Fibroblast of upper back skin (primary cell): ENCODE measurements at regions not wholly inside any gene's neighbourhood (a gene's known extent, or its start where the extent isn't known, plus 50 kb on each side); places are given as distances from the start of the nearest gene placed in this dataset.
"Not testable (repeated sequence)": the region's sequence is repeated elsewhere in the genome, so short reads cannot be mapped to it uniquely, and the experiment has no call there.

Experiments
- DNase-seq: peaks from one replicate; pipeline ENCODE4 v3.0.0-alpha.2; 2013

DNA sequence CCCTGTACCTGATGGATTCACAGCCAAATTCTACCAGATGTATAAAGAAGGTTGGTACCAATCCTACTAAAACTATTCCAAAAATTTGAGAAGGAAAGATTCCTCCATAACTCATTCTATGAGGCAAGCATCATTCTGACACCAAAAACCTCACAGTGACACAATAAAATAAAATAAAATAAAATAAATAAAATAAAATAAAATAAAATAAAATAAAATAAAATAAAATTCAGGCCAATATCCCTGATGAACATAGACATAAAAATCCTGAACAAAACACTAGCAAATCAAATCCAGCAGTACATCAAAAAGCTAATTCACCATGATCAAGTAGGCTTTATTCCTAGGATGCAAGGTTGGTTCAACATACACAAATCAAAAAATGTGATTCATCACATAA lies 108.1 kb downstream of the PROX1 start:
- DNase-seq = not testable (repeated sequence)

DNA sequence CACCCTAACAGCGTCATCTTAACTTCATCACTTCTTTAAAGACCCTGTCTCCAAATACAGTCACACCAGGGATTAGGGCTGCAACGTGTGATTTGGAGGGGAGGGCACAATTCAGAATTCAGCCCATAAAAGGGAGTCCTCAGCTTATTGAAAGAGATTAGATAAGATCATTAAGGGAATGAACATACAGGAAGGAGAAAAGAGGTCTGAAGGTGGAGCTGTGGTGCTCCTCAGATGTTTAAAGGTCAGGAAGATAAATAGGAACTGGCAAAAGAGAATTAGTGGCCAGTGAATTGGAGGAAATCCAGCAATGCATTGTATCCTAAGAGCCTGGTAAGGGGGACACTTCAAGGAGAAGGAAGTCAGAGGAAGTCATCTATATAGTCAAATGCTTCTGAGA lies 113.5 kb downstream of the PROX1 start:
- DNase-seq = no peak

- DNase-seq = no peak
These were observed 114.1 kb downstream of the PROX1 start for GRCh38 chr1:214101828-214102227.

GRCh38 chr1:214102907-214103306 lies 115.1 kb downstream of the PROX1 start:
- DNase-seq = peak; percentile 58

DNA sequence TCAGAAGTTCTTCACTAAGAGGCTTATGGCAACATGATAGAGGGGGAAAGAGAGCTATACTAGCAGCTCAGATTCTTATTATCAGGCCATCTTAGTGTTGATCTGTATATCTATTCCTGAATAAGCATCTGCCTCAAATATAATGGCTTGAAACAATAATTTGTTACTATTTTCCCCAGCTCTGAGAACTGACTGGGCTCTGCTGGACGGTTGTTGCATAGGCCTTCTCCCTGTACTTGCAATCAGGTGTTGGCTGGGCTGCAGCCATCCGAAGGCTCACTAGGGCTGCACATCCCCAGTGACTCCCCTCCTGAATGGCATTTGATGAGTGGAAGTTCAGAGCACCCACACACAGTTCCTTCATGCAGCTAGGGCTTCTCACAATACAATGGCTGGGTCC lies 116.0 kb downstream of the PROX1 start:
- DNase-seq = no peak

- no peak for DNase-seq
These were observed 118.6 kb downstream of the PROX1 start for GRCh38 chr1:214106375-214106774.

DNA sequence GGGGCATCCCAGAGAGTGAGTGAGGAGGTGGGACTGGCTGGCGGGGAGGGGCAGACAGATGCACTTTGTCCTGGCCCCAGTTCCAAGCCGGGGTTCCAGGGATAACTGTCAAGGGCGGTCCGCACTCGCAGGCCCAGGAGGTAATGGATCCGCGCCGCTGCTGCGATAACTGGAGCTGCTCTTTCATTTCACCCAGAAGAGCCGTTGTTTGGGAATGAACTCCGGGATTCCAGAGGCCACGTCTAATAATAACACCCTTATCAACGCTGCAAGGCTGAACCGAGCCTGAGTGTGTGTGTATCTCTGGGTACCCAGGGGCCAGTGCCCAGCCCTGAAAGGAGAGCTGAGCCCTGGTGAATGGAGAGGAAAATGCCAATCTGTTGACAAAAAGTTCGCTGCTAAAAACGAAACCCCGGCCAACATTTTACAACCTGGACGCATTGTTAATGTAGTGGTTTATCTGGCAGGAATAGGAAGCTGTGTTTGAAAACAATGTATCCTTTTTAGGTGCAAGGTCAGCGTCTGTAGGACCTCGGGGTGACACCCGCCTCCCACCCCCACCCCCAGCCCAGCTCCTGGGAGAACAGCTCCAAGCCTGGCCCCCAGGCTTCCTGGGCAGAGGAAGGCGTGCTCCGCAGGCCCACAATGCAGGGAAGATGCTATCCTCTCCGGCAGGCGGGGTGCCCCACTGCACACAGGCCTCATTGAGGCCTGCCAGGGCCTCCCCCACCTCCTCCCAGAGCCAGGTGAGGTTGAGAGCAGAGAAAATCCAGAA lies 119.7 kb downstream of the PROX1 start:
- DNase-seq = no peak

- no peak for DNase-seq
These were observed 120.3 kb downstream of the PROX1 start for GRCh38 chr1:214108097-214108446.

DNA sequence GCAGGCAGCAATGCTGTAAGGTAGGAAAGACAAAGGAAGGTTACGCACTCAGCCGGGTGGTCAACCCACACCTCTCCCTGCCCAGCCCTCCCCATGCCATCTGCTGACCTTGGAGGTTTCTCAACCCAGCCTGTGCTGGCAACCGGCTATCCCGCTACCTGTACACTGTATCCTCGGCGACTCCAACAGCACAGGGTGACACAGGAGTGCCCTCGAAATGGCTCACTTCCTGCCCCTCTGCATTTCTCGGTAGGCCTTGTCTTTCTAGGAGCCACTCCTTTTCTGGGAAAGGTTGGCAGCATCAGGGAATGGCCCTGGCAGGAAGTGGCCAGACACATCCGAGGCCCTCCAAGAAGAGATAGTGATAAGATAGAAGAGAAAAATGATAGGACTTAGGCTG lies 124.0 kb downstream of the PROX1 start:
- DNase-seq = no peak

GRCh38 chr1:214116258-214116657 lies 128.5 kb downstream of the PROX1 start:
- no peak for DNase-seq

GRCh38 chr1:214117780-214118179 lies 130.0 kb downstream of the PROX1 start:
- no peak for DNase-seq

DNA sequence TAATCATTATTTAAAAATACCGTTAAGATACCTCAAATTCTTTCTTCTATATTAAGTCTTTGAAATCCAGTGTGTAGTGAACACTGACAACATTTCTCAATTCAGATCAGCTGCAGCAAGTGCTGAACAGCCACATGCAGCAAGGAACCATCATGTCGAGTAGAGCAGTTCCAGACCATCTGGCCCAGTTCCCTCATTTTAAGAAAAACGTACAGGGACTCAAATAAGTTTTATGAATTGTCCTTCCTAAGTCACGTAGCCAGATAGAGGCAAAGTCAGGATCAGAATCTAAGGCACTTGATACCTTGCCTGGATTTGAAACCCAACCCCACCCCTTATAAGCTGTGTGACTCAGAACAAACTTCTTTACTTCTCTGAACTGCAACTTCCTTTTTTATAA lies 132.4 kb downstream of the PROX1 start:
- no peak for DNase-seq

DNA sequence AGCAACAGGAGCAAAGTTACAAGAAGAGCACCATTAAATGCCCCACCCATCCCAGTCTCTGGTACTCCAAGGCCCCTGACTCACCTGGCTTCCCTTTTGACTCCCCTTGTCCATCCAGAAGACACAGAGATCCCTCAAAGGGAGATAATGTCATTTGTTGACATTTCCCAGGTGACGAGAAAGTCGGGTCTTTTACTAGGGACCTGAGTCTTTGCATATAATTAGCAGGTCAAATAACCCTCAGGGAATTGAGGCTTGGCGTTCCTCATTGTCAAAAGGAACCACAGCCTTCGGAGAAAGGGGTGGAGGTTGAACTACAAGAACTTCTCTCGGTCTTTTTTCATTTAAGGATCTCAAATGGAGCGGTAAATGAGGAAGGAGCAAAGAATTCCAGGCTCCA lies 133.2 kb downstream of the PROX1 start:
- DNase-seq = no peak

DNA sequence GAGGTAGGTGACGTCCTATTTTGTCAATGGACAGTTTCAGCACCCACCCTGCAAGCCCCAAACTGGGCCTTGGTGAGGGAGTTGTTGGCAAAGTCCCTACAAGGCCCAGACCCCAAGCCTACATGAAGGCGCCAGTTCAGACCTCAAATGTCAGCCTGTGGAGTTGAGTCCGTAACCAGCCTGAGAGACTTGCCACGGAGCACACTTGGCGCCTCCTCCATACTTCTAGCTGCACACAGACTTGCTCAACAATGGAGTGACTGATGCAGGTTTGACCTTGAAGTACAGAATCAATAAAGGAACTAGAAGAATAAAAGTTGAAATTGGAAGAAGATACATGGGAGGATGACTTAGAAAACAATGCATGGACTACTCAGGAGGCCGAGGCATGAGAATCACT lies 134.3 kb downstream of the PROX1 start:
- no peak for DNase-seq

DNA sequence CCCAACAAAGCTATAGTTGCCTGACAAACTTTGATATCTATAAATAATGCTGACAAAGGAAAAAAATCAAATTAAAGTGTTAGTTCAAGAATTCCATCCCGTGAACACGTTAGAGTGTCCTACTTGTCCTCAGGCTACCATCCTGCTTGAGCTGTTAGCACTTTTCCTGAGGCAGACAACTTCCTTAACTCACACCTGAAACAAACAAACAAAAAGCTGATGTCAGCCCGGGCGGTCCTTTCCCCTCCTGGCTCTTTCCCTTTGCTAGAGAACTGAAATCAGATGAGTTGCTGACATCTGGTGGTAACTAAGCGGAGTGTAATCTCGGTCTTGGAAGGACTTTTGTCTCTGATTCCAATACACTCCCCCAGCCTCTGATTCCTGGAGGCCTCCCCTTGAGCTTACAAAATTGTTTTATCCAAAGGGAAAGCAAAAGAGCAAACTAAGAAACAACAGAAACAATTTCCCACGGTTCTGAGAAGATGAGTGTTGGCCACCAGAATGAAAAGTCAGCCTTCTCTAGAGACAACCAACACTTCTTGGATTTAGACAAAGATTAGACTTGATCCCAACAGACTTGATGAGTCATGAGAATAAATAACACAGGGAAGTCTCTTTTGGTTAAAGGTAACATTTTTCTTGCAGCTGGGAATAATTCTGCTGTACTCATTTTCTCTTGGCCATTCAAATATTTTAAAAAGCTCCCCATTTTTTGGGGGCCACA lies 135.4 kb downstream of the PROX1 start:
- DNase-seq = peak; percentile 58

DNA sequence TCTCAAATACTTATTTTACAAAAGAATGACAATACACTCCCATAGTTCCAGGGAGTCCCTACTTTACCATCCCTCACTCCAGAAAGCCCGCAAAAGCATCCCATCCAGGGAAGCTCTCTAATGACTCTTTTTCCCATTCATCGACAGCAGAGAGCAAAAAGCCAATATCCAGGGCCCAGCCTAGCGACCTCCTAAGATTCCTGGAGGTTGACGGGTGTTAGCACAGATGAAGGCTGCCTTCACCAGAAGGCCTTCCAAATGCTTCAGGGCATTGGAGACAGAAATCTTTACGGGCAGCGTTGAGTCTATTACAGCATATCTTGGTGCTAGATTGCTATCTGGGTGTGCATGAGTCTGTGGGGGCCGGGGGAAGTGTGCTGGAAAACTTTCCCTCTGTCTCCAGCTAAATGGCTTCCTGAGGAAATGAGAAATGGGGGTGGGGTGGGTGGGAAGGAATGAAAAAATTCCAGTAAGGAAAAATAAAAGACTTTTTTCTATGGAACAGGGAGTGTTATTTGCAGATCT lies 136.6 kb downstream of the PROX1 start:
- no peak for DNase-seq

DNA sequence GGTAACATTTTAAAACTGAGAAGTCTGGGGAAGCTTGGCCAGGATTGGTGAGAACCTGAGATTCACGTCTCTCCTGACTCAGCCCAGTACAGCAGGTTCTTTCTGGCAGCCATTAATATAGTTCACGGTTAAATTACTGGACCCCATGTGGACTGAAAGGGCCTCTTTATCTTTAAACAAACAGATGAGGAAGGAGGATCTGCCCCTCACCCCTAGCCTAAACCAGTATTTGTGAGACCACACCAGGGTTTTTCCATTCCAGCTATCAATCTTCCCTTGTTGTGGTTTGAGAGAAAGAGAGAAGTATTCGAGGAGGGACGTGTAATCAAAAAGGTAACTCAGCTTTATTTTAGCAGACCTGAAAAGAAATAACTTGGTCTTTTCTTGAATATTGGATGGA lies 137.1 kb downstream of the PROX1 start:
- no peak for DNase-seq

- DNase-seq = no peak
These were observed 138.0 kb downstream of the PROX1 start for GRCh38 chr1:214125819-214126218.

DNA sequence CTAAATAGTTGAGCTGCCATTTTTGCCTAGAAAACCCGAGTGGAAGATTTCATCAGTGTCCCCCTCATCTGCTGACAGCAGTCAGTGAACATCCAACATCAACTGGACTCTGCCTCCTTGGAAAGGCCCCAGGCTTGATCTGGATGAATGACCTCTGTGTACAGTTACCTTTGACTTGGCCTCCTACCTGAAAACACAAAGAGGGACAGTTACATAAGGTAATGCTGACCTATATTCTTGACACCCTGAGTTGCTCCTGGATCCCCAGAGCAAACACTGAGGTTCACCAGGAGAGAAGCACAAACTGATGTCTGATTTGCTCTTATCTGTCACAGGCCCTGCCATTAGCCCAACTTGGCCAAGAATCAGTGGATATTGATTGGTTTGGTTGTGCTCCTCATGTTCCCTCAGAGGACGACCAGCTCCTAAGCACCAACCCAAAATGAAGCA lies 138.9 kb downstream of the PROX1 start:
- DNase-seq = no peak

DNA sequence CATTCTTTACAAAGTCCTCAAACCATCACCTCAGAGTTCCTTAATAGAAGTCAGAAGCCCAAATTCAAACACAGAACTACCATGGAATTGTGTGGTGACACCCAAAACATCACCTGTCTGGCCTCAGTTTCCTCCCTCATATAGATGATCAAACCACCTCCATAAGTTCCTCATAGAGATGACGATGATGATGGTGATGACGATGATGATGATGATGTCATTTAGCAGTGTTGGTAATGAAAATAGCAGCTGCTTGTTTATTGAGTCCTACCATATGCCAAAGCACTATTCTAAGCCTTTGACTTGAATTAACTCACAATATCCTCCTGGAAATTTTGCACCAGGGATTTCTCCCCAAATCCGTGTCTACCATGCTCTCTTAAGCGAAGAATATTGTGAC lies 139.9 kb downstream of the PROX1 start:
- no peak for DNase-seq

DNA sequence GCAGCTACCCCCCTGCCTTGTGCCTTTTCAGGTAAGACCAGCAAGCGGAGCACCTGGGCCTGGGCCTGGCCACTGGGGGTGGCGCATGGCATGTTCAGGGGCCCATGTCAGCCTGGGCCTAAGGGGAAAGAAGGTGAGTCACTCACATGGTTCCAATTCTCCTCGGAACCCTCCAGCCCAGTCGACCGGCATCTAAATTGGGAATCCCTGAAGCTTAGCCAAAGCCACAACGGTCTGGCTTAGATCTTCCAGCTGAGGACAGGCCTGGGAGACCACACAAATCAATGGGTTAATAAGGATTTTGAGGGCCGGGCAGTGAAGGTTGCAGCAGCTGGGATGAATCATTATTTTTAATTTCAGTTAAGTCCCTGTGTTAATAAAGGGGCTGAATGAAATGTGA lies 145.1 kb upstream of the SMYD2 start:
- DNase-seq = peak; percentile 87

GRCh38 chr1:214136324-214136919 lies 144.5 kb upstream of the SMYD2 start:
- DNase-seq = peak; percentile 65

DNA sequence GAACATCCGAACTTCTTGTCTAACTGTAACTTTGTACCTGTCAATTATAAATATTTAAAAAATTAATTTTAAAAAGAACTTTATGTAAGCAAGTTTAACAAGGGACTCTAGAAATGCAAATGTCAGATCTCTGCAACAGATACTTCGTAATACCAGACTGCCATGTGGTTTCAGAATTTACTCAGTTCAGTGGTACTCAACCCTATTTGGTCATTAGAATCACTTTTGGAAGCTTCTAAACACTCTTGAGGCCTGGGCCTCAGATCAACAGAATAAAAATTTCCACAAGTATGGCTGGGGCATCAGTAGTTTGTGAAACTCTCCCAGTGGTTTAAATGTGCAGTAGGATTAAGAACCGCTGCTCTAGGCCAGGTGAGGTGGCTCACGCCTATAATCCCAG lies 139.5 kb upstream of the SMYD2 start:
- DNase-seq = no peak
